Activated naive CD4-positive, alpha-beta T cell treated with Interleukin-2 at 50 U/mL for 16 hours (primary cell): ENCODE measurements at regions not wholly inside any gene's neighbourhood (a gene's known extent, or its start where the extent isn't known, plus 50 kb on each side); places are given as distances from the start of the nearest gene placed in this dataset.

ENCODE experiments used
- DNase-seq: peaks from one replicate; pipeline ENCODE4 v3.0.0-alpha.2; 2020

GRCh38 chrX:42505016-42505415 lies 272.9 kb downstream of the PPP1R2C start:
- DNase-seq: no peak

DNA sequence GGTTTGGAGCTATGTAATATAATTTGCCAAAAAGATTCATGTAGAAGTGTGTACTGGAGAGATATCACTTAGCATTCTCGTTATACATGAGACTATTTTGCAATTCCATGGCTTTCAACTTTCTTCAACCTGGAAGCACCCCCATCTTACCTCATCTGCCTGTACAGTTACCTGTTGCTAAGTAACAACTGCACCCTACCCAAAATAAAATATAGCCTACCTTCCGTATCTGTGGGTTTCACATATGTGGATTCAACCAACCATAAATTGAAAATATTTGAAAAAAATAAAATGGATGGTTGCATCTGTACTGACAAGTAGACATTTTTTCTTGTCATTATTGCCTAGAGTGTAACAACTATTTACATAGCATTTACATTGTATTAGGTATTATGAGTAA lies 278.3 kb downstream of the PPP1R2C start:
- no peak for DNase-seq

- DNase-seq: no peak
Measured at GRCh38 chrX:42497356-42497755, 280.6 kb downstream of the PPP1R2C start.

GRCh38 chrX:42496239-42496638 lies 281.7 kb downstream of the PPP1R2C start:
- DNase-seq: no peak

- no peak for DNase-seq
Measured at GRCh38 chrX:42495139-42495538, 282.8 kb downstream of the PPP1R2C start.

DNA sequence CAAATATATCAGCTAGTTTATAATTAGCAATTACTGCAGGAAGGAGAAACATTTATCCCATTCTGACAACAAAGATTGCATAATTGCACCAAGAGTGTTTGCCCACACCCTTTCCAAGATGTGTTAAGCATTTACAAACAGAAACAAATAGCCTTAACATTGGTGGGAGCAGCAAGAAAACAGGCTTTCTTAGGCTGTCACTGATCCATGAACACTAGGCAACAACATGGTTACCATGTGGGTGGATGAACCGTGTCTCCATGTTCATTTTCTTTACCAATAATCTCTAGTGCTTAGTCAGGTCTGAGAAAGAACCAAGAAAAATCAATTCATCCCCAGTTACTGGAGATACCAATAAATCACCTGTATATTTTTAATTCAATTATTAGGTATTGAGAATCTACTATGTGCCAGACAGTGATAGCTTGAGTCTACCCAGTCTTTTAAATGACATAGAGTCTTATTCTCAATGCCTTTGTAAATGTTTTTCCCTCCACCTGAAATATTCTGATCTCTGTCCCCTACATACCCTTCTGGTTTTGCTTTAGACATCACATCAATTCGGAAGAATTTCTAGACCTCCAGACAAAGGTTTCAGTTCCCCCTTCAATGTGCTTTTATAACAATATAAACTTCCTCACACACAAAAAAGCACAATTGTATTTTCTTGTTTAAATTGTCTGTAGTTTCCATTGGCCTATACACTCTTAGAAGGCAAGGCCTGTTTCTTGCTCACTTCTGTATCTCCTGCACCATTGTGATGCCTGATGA lies 286.6 kb downstream of the PPP1R2C start:
- no peak for DNase-seq

DNA sequence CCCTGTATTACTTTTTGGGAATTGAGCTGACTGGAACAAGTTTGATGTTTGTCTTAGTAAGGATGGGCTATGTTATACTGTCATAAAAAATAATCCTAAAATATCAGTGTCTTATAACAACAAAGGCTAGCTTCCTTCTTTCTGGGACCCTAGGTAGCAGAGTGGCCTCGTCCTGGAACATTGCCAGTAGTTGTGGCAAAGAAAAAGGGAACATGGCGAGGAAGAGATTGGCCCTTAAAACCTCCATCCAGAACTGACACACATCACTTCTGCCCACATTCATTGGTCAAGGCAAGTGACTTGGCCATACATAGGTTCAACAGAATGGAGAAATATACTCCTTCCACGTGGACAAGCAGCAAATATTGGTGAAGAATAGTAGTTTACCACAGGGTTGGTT lies 287.9 kb downstream of the PPP1R2C start:
- no peak for DNase-seq

DNA sequence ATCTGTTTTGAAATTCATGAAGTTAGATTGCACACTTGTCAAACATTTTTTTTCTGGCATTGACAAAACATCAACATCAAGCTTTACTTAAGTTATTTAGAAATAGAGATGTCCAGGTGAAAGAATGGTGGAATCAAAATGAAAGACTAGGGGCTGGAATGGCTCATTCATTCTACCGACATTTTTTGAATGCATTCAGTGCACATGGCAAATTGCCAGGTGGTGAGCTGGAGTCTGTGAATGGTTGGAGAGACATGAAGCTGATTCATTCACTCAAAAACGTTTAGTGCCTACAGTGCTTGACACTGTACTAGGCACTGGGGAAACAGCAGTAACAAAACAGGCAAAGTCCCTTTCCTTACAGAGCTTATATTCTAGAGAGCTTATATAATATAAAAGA lies 292.4 kb downstream of the PPP1R2C start:
- no peak for DNase-seq

GRCh38 chrX:42484233-42484632 lies 293.7 kb downstream of the PPP1R2C start:
- no peak for DNase-seq

DNA sequence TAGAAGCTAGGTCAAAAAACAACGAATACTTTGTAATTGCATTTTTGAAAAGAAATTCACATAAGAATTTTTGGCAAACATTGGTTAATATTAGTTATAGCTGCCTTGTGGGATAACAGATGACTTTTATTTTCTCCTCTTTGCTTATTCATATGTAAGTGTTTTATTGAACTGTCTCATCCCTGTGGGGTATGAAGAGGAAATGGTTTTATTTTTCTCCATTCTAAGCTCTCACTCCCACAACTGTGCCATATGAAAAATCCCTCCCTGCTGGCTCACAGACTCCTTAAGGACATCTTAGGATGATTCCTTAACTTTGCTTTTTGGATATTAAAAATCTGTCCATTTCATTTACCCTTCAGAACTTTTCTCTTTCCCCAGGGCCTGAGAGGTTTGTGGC lies 300.6 kb downstream of the PPP1R2C start:
- DNase-seq: no peak

- DNase-seq: no peak
Measured at GRCh38 chrX:42472727-42473126, 305.2 kb downstream of the PPP1R2C start.

DNA sequence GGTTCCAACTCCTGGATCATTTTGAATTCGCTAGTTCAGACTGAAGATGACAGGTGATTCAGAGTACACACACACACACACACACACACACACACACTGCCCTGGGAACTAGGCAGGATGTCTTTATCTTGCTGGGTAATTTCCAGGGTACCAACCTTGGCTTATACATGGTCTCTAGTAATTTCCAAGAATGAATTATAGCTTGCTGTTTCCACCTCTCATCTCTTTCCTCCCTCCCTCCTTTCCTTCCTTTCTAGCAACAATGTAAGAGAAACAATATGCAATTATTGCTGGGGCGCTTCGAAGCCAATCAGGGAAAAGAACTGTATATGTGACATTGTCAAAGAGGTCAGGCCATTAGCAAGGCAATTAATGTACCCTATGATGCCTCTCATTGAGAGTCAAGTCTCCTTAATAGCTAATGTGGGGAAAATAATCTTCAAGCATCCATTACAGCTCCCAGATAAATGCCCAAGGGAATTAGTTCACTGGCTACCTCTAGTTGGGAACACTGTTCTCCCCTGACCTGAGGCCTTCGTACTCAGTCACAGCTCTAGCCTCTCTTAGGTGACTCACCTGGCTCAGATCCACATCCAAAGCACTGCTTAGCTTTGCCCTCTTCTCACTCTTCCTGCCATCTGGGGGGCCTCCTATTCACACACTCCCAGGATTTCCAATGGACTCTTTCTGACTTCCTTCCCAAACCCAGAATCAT lies 311.5 kb downstream of the PPP1R2C start:
- no peak for DNase-seq

DNA sequence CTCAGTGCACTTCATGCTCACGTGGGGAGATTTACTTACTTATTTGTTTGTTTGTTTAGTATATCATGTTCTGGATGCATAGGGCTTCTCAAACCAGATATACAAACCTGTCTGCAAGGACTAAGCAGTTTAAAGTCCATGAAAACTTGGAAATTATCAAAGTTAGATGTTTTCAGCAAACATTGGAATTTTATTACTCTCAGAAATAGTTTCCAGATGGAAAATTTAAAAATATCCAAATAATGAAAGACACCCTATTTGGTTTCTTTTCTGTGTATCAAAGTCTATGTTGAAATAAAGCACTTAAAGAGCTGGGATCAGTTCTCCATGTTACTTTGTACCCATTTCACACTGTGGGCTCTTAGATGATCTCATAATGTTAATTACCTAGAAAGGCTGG lies 312.1 kb downstream of the PPP1R2C start:
- no peak for DNase-seq

GRCh38 chrX:42463706-42464490 lies 314.1 kb downstream of the PPP1R2C start:
- no peak for DNase-seq

DNA sequence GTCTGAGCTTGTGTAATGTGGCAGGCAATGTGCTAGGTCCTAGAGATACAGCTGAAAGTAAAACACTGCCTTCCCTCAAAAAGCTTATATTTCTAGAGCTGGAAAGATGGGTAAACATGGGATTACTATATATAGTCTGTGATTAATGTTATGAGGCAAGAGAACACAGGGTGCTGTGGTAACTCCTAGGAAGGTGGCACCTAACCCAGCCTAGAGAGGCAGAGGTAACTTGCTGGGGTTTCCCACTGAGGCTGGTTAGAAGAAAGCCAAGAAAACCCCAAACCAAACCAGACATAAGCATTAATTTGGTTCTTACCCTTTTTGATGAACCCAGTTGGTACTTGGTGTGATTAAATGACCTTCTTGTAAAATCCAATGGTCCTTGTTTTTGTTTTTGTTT lies 315.0 kb downstream of the PPP1R2C start:
- no peak for DNase-seq

DNA sequence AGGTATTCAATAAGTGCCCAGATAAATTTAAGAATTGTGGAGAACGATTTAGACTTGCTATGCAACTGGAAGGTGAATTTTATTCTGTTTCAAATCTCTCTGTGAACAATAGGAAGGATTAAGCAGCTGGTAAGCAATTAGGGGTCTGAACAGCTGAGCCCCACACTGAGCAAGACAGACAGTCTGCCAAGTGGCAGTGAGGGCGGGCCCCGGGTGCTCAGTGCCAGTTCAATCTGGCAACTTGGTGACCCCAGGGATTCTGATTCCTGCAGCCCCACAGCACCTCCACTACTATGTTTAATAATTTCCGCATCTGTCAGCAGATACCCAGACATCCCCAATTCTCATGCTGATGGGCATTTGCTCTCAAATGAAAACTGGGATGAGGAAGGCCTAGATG lies 317.3 kb downstream of the PPP1R2C start:
- DNase-seq: no peak

DNA sequence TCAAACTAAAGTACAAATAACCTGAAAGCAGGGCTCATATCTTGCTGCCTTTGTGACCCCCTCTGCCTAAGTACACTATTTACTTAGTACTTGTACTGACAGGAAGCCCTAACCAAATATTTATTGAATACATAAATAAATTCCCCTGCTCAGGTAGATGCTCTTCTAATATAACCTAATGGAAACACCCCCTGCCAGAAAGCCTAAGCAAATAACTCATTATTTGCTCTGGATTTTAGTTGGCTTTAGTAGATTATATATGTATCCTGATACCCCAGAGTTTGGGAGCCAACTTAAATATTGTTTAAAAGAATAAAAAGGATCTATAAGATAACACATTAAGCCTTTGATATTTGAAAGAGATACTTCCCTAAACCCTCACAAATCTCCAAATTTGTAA lies 318.2 kb downstream of the PPP1R2C start:
- DNase-seq: no peak

GRCh38 chrX:42456176-42456700 lies 321.7 kb downstream of the PPP1R2C start:
- DNase-seq: no peak

GRCh38 chrX:42450228-42450627 lies 327.7 kb downstream of the PPP1R2C start:
- DNase-seq: no peak

DNA sequence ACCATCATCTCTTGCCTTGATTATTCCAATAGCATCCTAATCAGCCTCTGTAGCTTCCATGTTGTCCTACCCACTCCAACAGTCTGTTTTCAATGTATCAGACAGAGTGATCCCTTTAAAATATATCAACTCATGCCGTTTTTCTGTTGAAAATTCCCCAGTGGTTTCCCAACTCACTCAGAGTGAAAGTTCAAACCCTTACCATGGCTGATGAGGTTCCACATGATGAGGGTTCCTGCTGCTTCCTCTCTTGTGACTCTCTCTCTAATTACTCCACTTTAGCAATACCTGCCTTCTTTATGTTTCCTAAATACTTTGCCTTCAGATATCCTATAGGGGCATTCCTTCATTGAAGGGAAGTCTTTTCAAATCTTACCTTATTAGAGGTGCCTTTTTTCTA lies 334.7 kb downstream of the PPP1R2C start:
- DNase-seq: no peak

- no peak for DNase-seq
Measured at GRCh38 chrX:42442745-42443144, 335.2 kb downstream of the PPP1R2C start.

DNA sequence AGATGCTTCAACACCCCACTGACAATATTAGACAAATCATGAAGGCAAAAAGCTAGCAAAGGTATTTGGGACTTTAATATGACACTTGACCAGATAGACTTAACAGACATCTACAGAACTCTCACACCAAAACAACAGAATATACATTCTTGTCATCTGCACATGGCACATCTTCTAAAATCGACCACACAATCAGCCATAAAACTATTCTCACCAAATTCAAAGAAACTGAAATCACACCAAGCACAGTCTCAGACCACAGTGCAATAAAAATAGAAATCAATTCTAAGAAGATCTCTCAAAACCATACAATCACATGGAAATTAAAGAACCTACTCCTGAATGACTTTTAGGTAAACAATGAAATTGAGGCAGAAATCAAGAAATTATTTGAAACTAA lies 340.8 kb downstream of the PPP1R2C start:
- DNase-seq: no peak

- DNase-seq: no peak
Measured at GRCh38 chrX:42434458-42435166, 343.4 kb downstream of the PPP1R2C start.
